ENCODE measurements at regions not wholly inside any gene's neighbourhood (a gene's known extent, or its start where the extent isn't known, plus 50 kb on each side); places are given as distances from the start of the nearest gene placed in this dataset.

DNA sequence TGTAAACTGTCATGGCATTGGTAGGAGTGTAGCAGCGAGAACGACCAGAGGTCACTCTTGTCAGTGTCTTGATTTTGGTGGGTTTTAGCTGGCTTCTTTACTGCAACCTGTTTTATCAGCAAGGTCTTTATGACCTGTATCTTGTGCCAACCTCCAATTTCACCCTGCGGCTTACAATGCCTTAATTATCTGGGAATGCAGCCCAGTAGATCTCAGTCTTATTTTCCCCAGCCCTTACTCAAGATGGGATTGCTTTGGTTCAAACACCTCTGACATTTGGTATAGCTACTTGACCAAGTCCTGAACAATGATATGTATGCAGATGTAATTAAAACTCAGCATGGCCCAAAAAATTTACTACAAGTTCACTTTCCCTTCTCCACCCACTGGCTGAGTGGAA lies 388.4 kb downstream of the RSL24D1 start:
- ChIA-PET CTCF (no interaction called here), RAD21 (ENCODE audit: low non-redundant PET in 1 of 2, low total read pairs in 2 of 2, uncharacterized antibody in 2 of 2, unreplicated experiment in 2 of 2) (no interaction called here), POLR2A (no interaction called here)
- no peaks in the 10 kb centered on the region for H3K79me2 ChIP-seq (ENCODE audit: insufficient read depth, low read length)
- no peak for ATAC-seq
- intact Hi-C loops (cut with micrococcal nuclease) = no loop called here
- no peak for DNase-seq (ENCODE audit: low read depth, low spot score)
- no peak overlapping the region for H3K4me3 ChIP-seq (replicated peaks in 1 of 2; ENCODE audit: low read depth in 1 of 2, low read length in 2 of 2)
- H3K36me3 ChIP-seq (ENCODE audit: control insufficient read depth in 1 of 2, insufficient read depth in 2 of 2, low read length in 2 of 2) = no peaks in the 10 kb centered on the region
- BruUV-seq (replicated peaks) = no TSS peak
- no peaks in the 10 kb centered on the region for H3K4me1 ChIP-seq (ENCODE audit: control insufficient read depth in 1 of 2, insufficient read depth in 2 of 2, low read length in 2 of 2)
- no peak overlapping the region for H3K27ac ChIP-seq (ENCODE audit: low read depth, low read length)
- H2AFZ ChIP-seq (ENCODE audit: low read depth, low read length, poor library complexity, severe bottlenecking) = no peak overlapping the region
- no peaks in the 10 kb centered on the region for H3K27me3 ChIP-seq (ENCODE audit: insufficient read depth, low read length)
- H3K9ac ChIP-seq (ENCODE audit: low read length) = no peak overlapping the region
- no peak overlapping the region for H3K4me2 ChIP-seq (ENCODE audit: low read length)
- no peaks in the 10 kb centered on the region for H4K20me1 ChIP-seq (ENCODE audit: insufficient read depth)
- H3K9me2 ChIP-seq (ENCODE audit: insufficient read depth) = no peaks in the 10 kb centered on the region
- TF ChIP-seq RAD21 (IDR thresholded peaks at IDR 0.05; ENCODE audit: low read depth) (no peak), SIN3A (IDR thresholded peaks at IDR 0.05; ENCODE audit: low read depth) (no peak), MAX (IDR thresholded peaks at IDR 0.05) (no peak), POLR2AphosphoS5 (IDR thresholded peaks at IDR 0.05; ENCODE audit: low read depth, low read length) (no peak), ZBTB33 (IDR thresholded peaks at IDR 0.05; ENCODE audit: extremely low read depth, insufficient replicate concordance, low read length) (no peak), ZNF274 (IDR thresholded peaks at IDR 0.05; ENCODE audit: low read depth, low read length) (no peak), SRF (IDR thresholded peaks at IDR 0.05; ENCODE audit: low read depth) (no peak), EGR1 (IDR thresholded peaks at IDR 0.05; ENCODE audit: low read depth) (no peak), ELF1 (IDR thresholded peaks at IDR 0.05; ENCODE audit: borderline replicate concordance, low read depth) (no peak), EZH2 (IDR thresholded peaks at IDR 0.05) (no peak), POLR2A (IDR thresholded peaks at IDR 0.05; ENCODE audit: borderline replicate concordance, extremely low read depth, insufficient read depth, insufficient read length) (no peak), SP1 (IDR thresholded peaks at IDR 0.05; ENCODE audit: low read depth) (no peak), YY1 (IDR thresholded peaks at IDR 0.05; ENCODE audit: extremely low read depth, insufficient replicate concordance, low read depth, low read length) (no peak), EZH2phosphoT487 (IDR thresholded peaks at IDR 0.05; ENCODE audit: borderline replicate concordance) (no peak), CBX3 (IDR thresholded peaks at IDR 0.05; ENCODE audit: low read depth) (no peak)
- TF ChIP-seq, protein P1, sequence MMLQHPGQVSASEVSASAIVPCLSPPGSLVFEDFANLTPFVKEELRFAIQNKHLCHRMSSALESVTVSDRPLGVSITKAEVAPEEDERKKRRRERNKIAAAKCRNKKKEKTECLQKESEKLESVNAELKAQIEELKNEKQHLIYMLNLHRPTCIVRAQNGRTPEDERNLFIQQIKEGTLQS (IDR thresholded peaks at IDR 0.05) = no peak
- TF ChIP-seq, protein P2, sequence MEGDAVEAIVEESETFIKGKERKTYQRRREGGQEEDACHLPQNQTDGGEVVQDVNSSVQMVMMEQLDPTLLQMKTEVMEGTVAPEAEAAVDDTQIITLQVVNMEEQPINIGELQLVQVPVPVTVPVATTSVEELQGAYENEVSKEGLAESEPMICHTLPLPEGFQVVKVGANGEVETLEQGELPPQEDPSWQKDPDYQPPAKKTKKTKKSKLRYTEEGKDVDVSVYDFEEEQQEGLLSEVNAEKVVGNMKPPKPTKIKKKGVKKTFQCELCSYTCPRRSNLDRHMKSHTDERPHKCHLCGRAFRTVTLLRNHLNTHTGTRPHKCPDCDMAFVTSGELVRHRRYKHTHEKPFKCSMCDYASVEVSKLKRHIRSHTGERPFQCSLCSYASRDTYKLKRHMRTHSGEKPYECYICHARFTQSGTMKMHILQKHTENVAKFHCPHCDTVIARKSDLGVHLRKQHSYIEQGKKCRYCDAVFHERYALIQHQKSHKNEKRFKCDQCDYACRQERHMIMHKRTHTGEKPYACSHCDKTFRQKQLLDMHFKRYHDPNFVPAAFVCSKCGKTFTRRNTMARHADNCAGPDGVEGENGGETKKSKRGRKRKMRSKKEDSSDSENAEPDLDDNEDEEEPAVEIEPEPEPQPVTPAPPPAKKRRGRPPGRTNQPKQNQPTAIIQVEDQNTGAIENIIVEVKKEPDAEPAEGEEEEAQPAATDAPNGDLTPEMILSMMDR (IDR thresholded peaks at IDR 0.05 in 2 of 3, conservative IDR thresholded peaks at IDR 0.05 in 1 of 3; ENCODE audit: borderline replicate concordance in 1 of 3, insufficient read depth in 1 of 3, low read depth in 2 of 3, low read length in 2 of 3) = no peak
- peaks cover 8 to 26% of the 10 kb centered on the region in 2 experiments; a peak in 2 of 4 replicates for H3K9me3 ChIP-seq (ENCODE audit: control insufficient read depth in 1 of 2, insufficient read depth in 1 of 2, low read depth in 1 of 2, low read length in 2 of 2)

Measured in HCT116 (cell line).